ENCODE measurements at regions not wholly inside any gene's neighbourhood (a gene's known extent, or its start where the extent isn't known, plus 50 kb on each side); places are given as distances from the start of the nearest gene placed in this dataset.

DNA sequence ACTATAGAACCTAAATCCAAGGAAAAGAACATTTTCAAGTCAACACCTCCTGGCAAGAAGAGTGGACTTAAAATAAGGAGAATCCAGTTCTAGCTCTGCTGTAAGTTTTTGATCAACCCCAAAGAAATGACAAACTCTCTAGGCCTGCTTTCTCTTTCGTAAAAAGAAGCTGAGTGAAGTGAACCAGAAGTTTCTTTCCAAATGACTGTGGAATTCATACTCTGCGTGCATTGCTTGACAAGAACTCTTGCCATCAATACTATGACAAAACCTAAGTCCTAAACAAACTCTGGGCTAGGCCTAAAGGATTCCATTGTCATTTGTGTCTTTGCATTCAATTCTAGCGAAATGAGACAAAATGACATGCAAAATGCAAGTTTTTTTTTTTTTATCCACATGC lies 187.5 kb upstream of the SOX9 start:
- Histone ChIP-seq H2AK9ac (replicated peaks; ENCODE audit: low read depth, low read length, poor library complexity) (no peak overlapping the region), H4K5ac (ENCODE audit: low read depth, low read length) (no peak overlapping the region), H3K18ac (ENCODE audit: low read depth, low read length) (no peak overlapping the region), H4K91ac (ENCODE audit: insufficient read depth, low read depth, low read length) (no peak overlapping the region), H3K9me3 (ENCODE audit: control insufficient read depth, insufficient read depth, low read length) (no peaks in the 10 kb centered on the region), H2AK5ac (ENCODE audit: low read depth, low read length) (no peak overlapping the region), H2BK5ac (ENCODE audit: low read depth, low read length, poor library complexity, severe bottlenecking) (no peak overlapping the region), H2BK20ac (ENCODE audit: low read depth, low read length) (no peak overlapping the region), H3K56ac (ENCODE audit: extremely low read depth, insufficient read depth, low read length) (no peak overlapping the region), H3K36me3 (ENCODE audit: control insufficient read depth, insufficient read depth, low read length) (no peaks in the 10 kb centered on the region), H3K27me3 (ENCODE audit: control insufficient read depth, insufficient read depth, low read length) (no peaks in the 10 kb centered on the region), H3K4ac (ENCODE audit: low read depth, low read length) (no peak overlapping the region), H3K4me2 (ENCODE audit: low read depth, low read length) (no peak overlapping the region; the same call in 1 of the 2 replicates), H4K20me1 (ENCODE audit: insufficient read depth, low read length) (no peaks in the 10 kb centered on the region), H3K14ac (replicated peaks; ENCODE audit: low read depth, low read length) (no peak overlapping the region), H3K4me1 (ENCODE audit: control insufficient read depth, insufficient read depth, low read length) (no peaks in the 10 kb centered on the region), H3K27ac (ENCODE audit: insufficient read depth, low read length) (no peak overlapping the region), H3K79me1 (ENCODE audit: low read depth in 1 of 2, low read length in 2 of 2) (no peaks in the 10 kb centered on the region), H3K9ac (ENCODE audit: low read depth, low read length) (no peak overlapping the region), H3K23ac (ENCODE audit: low read depth, low read length) (no peak overlapping the region), H4K8ac (ENCODE audit: low read depth in 2 of 2, low read length in 2 of 2) (no peak overlapping the region), H2AFZ (replicated peaks; ENCODE audit: low read length, poor library complexity) (no peak overlapping the region), H3K9me1 (ENCODE audit: insufficient read depth, low read length) (no peaks in the 10 kb centered on the region), H2BK120ac (ENCODE audit: low read depth, low read length) (no peak overlapping the region), H3K4me3 (ENCODE audit: insufficient read depth, low read depth, low read length) (no peak overlapping the region), H2BK15ac (ENCODE audit: low read depth, low read length) (no peak overlapping the region)
- intact Hi-C loops (cut with micrococcal nuclease), result no loop called here
- ChIA-PET POLR2A (ENCODE audit: unreplicated experiment) (no interaction called here), CTCF (no interaction called here)
- ATAC-seq (ENCODE audit: low read depth) (no peak), DNase-seq (no peak)
- no peak for TF ChIP-seq FOS (IDR thresholded peaks at IDR 0.05; ENCODE audit: low read depth, low read length)
- BruUV-seq (replicated peaks), result no TSS peak
- dilution Hi-C loops (cut with HindIII; ENCODE audit: low sequenced_read_pairs, unreplicated experiment), result no loop called here
- in situ Hi-C loops (cut with MboI; ENCODE audit: low sequenced_read_pairs), result no loop called here
- WGBS, 2 experiments (ENCODE audit: extremely low coverage in 2 of 2, insufficient read length in 1 of 2), result no CpG with 5 or more reads among the region's 3 CpGs

All from IMR-90 (cell line).